ENCODE measurements at regions not wholly inside any gene's neighbourhood (a gene's known extent, or its start where the extent isn't known, plus 50 kb on each side); places are given as distances from the start of the nearest gene placed in this dataset.

GRCh38 chr3:189119950-189120349 lies 51.8 kb upstream of the TPRG1 start:
- no peaks in the 10 kb centered on the region for H3K79me2 ChIP-seq (ENCODE audit: insufficient read depth, low read length)
- no peak overlapping the region for H3K27ac ChIP-seq (ENCODE audit: low read depth in 1 of 2, low read length in 2 of 2)
- TF ChIP-seq CTCF (IDR thresholded peaks at IDR 0.05) = no peak
- H3K36me3 Mint-ChIP-seq = peaks cover 0 to 3% of the 10 kb centered on the region in 2 donors
- H3K4me2 ChIP-seq (replicated peaks; ENCODE audit: extremely low read depth, low read length, poor library complexity, severe bottlenecking) = no peak overlapping the region
- no peak overlapping the region for H2AFZ ChIP-seq (ENCODE audit: insufficient read depth, low read depth, low read length, poor library complexity, severe bottlenecking)
- DNase-seq = no peak
- H3K36me3 ChIP-seq (replicated peaks in 1 of 2; ENCODE audit: control insufficient read depth in 1 of 2, insufficient read depth in 2 of 2, low read length in 2 of 2) = no peaks in the 10 kb centered on the region
- no peaks in the 10 kb centered on the region for H4K20me1 ChIP-seq (ENCODE audit: insufficient read depth, low read length)
- no peak overlapping the region for H3K27ac Mint-ChIP-seq
- H3K27me3 ChIP-seq (ENCODE audit: control insufficient read depth in 2 of 2, insufficient read depth in 2 of 2, low read length in 2 of 2) = no peaks in the 10 kb centered on the region
- H3K9ac ChIP-seq (ENCODE audit: insufficient read depth, low read length, poor library complexity, severe bottlenecking) = no peak overlapping the region
- peaks cover 20 to 29% (median 25%) of the 10 kb centered on the region in 7 donors for H3K9me3 Mint-ChIP-seq
- H3K4me1 Mint-ChIP-seq = peaks cover 2% of the 10 kb centered on the region
- intact Hi-C loops (cut with micrococcal nuclease) = no loop called here
- no peaks in the 10 kb centered on the region for H3K4me1 ChIP-seq (ENCODE audit: control insufficient read depth in 1 of 2, insufficient read depth in 2 of 2, low read length in 2 of 2)
- peaks cover 0 to 2% (median 0%) of the 10 kb centered on the region in 3 donors for H3K27me3 Mint-ChIP-seq (ENCODE audit: low read depth in 3 of 3)
- peaks cover 14 to 19% of the 10 kb centered on the region in 2 donors for H3K9me3 ChIP-seq (replicated peaks in 1 of 2; ENCODE audit: control insufficient read depth in 1 of 2, insufficient read depth in 1 of 2, low read length in 2 of 2)
- no peak overlapping the region for H3K4me3 ChIP-seq (replicated peaks in 1 of 3; ENCODE audit: low read depth in 2 of 3, low read length in 3 of 3)
- H3K4me3 Mint-ChIP-seq = no peak overlapping the region
- no CpG with 5 or more reads among the region's 3 CpGs for WGBS (ENCODE audit: insufficient coverage)

- Histone ChIP-seq H4K20me1 (ENCODE audit: insufficient read depth, low read length) (no peaks in the 10 kb centered on the region), H3K4me1 (ENCODE audit: control insufficient read depth in 1 of 2, insufficient read depth in 2 of 2, low read length in 2 of 2) (no peaks in the 10 kb centered on the region), H3K4me3 (replicated peaks in 1 of 3; ENCODE audit: low read depth in 2 of 3, low read length in 3 of 3) (no peak overlapping the region), H3K79me2 (ENCODE audit: insufficient read depth, low read length) (no peaks in the 10 kb centered on the region), H3K27ac (ENCODE audit: low read depth in 1 of 2, low read length in 2 of 2) (no peak overlapping the region), H3K9me3 (replicated peaks in 1 of 2; ENCODE audit: control insufficient read depth in 1 of 2, insufficient read depth in 1 of 2, low read length in 2 of 2) (peaks cover 14 to 19% of the 10 kb centered on the region in 2 donors), H3K36me3 (replicated peaks in 1 of 2; ENCODE audit: control insufficient read depth in 1 of 2, insufficient read depth in 2 of 2, low read length in 2 of 2) (no peaks in the 10 kb centered on the region), H3K27me3 (ENCODE audit: control insufficient read depth in 2 of 2, insufficient read depth in 2 of 2, low read length in 2 of 2) (no peaks in the 10 kb centered on the region), H3K9ac (ENCODE audit: insufficient read depth, low read length, poor library complexity, severe bottlenecking) (no peak overlapping the region), H3K4me2 (replicated peaks; ENCODE audit: extremely low read depth, low read length, poor library complexity, severe bottlenecking) (no peak overlapping the region), H2AFZ (ENCODE audit: insufficient read depth, low read depth, low read length, poor library complexity, severe bottlenecking) (no peak overlapping the region)
- H3K4me3 Mint-ChIP-seq = no peak overlapping the region
- TF ChIP-seq CTCF (IDR thresholded peaks at IDR 0.05) = no peak
- H3K36me3 Mint-ChIP-seq = peaks cover 0 to 3% of the 10 kb centered on the region in 2 donors
- H3K27ac Mint-ChIP-seq = peak overlapping the region in 1 of 7 donors; percentile 76
- DNase-seq = peak in 2 of 3 donors; percentile 7 to 14
- WGBS (ENCODE audit: insufficient coverage) = no CpG with 5 or more reads among the region's 2 CpGs
- intact Hi-C loops (cut with micrococcal nuclease) = no loop called here
- peaks cover 2% of the 10 kb centered on the region for H3K4me1 Mint-ChIP-seq
- peaks cover 0 to 2% (median 1%) of the 10 kb centered on the region in 3 donors for H3K27me3 Mint-ChIP-seq (ENCODE audit: low read depth in 3 of 3)
- peaks cover 20 to 29% (median 25%) of the 10 kb centered on the region in 7 donors for H3K9me3 Mint-ChIP-seq
Observed at GRCh38 chr3:189121092-189121491, 50.7 kb upstream of the TPRG1 start.

Data from CD14-positive monocyte (primary cell).